Activated T-cell treated with anti-CD3 and anti-CD28 coated beads for 4 hours (primary cell): ENCODE measurements at regions not wholly inside any gene's neighbourhood (a gene's known extent, or its start where the extent isn't known, plus 50 kb on each side); places are given as distances from the start of the nearest gene placed in this dataset.
"Not testable (repeated sequence)": the region's sequence is repeated elsewhere in the genome, so short reads cannot be mapped to it uniquely, and the experiment has no call there.

Experiments used
- DNase-seq: peaks from one replicate; pipeline ENCODE4 v3.0.0-alpha.2; 2020

DNA sequence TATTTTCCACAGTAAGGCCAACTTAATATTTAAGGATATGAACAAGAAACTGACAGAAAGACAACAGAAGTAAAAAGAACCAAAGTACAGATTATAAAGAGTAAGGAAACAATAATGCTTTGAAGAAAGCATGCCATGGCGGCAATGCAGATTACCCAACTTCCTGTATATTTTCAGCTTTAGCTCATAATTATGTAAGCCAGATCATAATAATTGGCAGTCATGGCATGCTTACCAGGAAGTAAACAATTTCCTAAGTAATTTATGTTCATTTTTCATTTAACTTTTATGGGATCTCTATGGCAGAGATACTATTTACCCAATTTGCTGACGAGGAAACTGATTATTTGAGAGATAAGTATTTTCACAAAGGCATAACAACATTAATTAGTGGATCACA, 988.7 kb downstream of the HACE1 start:
- DNase-seq, result no peak

- DNase-seq, result no peak
Observed at GRCh38 chr6:103862297-103862696, 997.4 kb downstream of the HACE1 start.

GRCh38 chr6:103858003-103858402, 1001.7 kb downstream of the HACE1 start:
- no peak for DNase-seq

GRCh38 chr6:103855750-103856149, 1004.0 kb downstream of the HACE1 start:
- no peak for DNase-seq

DNA sequence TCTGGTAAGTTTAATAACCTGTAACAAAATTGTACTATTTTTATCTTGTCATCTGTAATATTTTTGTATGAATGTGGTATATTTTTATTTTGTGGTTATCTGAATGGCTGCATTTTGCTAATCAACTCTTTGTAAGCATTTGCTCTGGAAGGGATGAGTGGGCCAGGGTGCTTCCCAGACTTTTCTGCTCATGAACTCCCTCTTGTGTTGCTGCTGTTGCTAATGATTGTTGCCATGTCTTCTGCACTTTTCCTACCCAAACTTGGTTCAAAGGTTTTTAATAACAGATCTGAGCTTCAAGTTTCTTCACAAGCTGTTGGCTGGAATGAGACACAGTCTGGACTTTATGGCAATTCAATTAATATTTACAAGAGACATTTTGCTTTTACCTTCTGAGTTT, 1005.7 kb downstream of the HACE1 start:
- DNase-seq, result no peak

DNA sequence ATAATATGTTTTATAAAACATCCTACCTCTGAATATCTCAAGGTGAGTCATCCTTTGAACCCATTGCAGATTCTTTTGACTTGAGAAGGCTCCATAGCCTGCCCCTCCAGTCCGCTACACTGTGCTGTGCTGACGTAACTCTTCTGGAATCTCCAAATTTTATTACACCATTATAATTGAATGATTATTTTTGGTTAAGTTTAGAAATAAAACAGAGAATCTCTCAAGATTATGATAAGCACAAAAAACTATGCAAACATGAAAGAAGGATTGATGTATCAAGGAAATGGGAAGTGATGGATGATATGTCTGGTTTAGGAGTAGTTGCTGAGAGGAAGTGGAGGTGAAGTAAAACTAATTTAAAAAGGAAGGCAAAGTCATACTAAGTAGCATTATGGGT, 1021.3 kb downstream of the HACE1 start:
- no peak for DNase-seq

DNA sequence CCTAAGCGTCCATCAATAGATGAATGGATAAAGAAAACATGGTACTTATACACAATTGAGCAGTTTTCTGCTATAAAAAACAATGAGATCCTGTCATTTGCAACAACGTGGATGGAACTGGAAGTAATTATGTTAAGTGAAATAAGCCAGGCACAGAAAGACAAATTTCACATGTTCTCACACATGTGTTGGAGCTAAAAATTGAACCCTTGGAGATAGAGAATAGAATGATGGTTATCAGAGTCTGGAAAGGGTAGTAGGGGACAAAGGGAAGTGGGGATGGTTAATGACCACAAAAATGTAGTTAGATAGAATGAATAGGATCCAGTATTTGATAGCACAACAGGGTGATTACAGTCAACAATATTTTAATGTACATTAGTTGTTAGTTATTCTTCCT, 1033.5 kb downstream of the HACE1 start:
- no peak for DNase-seq

DNA sequence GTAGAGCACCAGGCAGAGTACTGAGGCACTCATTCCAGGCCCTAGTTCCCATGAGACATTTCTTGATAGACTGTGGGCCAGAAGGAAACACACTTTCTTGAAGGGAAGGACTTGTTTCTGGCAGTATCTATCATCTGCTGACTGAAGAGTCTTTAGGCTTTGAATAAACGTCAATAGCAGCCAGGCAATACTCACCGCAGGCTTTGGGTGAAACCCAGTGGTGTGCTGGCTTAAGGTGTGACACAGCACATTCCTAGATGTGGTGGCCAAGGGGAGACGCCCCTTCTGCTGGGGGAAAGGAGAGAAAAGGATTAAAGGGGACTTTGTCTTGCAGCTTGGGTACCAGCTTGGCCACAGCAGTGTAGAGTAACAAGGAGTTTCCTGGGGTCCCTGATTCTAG, 1039.6 kb downstream of the HACE1 start:
- no peak for DNase-seq

GRCh38 chr6:103819509-103819908, 1040.2 kb downstream of the HACE1 start:
- no peak for DNase-seq

GRCh38 chr6:103812970-103813369, 1046.7 kb downstream of the HACE1 start:
- no peak for DNase-seq

DNA sequence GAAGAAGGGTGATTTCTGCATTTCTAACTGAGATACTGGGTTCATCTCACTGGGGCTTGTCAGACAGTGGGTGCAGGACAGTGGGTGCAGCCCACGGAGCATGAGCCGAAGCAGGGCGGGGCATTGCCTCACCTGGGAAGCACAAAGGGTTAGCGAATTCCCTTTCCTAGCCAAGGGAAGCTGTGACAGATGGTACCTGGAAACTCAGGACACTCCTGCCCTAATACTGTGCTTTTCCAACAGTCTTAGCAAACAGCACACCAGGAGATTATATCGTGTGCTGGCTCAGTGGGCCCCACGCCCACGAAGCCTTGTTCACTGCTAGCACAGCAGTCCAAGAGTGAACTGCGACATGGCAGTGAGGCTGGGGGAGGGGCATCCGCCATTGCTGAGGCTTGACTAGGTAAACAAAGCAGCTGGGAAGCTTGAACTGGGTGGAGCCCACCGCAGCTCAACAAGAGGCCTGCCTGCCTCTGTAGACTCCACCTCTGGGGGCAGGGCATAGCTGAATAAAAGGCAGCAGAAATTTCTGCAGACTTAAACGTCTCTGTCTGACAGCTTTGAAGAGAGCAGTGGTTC, 1057.7 kb downstream of the HACE1 start:
- not testable (repeated sequence) for DNase-seq

DNA sequence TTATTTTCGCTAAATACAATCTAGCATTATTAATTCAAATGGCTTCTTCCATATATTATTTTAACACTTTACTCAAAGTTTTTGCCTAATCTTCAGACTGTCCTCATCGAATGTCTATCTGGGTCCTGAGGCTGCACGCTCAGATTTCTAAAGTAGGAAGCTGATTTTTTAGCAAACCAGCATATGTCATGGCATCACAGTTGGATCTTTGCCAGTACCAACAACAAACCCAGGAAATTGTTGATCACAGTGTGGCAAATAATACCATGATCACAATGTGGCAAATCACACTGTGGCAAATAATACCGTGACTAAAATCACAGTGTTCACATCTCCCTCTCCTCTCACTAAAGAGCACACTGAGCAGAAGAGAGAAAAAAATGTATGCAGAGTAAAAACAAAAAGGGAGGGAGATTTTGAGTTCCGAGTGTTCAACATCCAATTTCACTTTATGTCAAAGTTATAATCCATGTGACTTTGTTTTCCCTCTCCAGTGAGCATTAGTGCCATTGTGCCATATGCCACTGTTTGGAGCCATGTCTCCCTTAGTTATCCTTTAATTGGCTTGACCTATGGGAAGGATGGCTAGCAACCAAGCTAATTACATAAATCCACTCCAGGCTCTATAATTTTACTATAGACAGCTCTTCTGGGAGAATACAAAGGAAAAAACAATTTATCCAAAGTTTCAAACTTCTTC, 1059.6 kb downstream of the HACE1 start:
- DNase-seq, result no peak

DNA sequence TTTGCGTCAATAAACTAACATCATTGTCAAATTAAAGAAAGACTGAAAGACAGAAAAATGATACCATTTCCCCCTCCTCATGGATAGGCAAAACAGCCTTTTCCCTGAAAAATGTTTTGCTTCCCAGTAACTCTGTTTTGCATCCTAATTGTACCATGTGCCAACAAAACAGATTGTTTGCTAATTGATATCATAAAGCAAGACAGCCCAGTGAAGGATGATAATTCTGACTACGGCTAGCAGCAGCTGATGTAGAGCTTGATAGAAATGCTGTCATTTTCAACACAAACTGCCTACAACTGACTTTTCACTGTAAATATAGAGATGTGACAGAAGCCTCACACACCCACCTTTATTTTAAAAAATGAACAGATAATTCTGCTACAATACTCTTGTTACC, 1061.6 kb downstream of the HACE1 start:
- no peak for DNase-seq

GRCh38 chr6:103797738-103798137, 1062.0 kb downstream of the HACE1 start:
- DNase-seq, result no peak

- DNase-seq, result no peak
Observed at GRCh38 chr6:103791458-103791857, 1068.3 kb downstream of the HACE1 start.

DNA sequence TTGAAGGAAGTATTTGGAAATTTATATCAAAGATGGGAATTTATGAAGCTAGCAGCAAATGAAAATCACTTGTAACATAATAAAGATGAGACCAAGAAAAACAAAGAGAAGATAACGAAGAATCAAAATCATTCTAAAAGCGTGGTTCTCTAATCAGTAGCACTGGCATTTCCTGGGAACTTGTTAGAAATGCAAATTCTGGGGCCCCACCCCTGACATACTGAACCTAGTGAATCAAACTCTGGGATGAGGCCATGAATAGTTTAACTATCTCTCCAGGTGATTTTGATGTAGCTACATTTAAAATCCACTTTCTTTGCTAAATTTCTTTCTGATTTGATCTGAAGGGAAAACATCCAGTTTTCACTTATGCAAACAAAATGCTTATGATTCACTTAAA, 1075.6 kb downstream of the HACE1 start:
- DNase-seq, result no peak

- DNase-seq, result no peak
Observed at GRCh38 chr6:103783329-103783728, 1076.4 kb downstream of the HACE1 start.

GRCh38 chr6:103769431-103769830, 1090.3 kb downstream of the HACE1 start:
- no peak for DNase-seq

DNA sequence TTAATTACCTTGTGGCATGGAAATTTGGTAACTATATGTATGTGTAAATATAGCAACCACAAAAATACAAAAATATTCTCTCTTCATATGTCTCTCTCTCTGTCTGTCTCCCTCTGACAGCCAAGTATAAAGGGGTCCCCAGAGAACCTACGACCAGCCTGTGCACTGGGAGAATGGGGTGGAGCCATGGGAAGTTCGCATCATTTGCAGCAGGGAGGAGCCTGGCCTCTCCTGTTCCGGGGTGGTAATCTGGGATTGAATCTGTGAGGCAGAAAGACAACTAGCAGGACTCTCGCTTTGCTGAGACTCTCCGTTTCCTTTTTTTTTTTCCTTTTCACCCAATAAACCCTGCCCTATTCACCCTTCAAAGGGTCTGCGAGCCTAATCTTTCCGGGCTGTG, 1109.1 kb downstream of the HACE1 start:
- DNase-seq, result no peak

DNA sequence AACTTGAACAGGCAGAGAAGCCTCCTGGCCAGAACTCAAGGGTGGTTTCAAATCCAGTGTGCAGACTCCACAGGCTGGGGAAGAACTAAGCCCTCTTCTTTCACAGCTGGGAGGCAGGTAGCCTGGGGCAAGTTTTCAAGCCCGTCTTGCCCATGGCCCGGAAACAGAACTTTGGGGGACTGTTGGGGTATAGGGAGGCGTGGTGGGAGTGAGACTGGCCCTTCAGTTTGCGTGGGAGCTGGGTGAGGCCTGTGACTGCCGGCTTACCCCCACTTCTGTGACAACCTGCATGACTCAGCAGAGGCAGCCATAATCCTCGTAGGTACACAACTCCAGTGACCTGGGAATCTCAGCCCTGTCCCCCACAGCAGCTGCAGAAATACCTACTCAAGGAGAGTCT, 1125.7 kb downstream of the HACE1 start:
- no peak for DNase-seq

- DNase-seq, result no peak
Observed at GRCh38 chr6:103729658-103730057, 1130.1 kb downstream of the HACE1 start.

GRCh38 chr6:103723438-103724322, 1136.0 kb downstream of the HACE1 start:
- no peak for DNase-seq

DNA sequence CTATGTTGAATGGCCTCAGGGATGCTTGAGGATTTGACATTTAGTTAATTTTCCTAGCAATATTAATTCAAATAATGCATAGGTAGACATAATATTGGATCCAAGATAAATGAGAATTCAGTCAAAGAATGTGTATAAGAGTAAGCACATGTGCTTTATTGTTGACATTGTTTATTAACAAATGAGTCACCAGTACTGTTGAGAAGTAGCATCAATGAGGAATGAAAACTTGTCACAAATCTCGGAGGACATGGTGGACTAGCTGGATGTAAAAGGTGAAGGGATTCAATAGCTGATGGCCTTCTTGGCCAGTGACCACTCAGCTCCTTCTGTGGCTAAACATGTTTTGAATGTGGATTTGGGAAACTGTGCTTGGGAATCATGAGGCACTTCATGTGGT, 1137.0 kb downstream of the HACE1 start:
- no peak for DNase-seq

DNA sequence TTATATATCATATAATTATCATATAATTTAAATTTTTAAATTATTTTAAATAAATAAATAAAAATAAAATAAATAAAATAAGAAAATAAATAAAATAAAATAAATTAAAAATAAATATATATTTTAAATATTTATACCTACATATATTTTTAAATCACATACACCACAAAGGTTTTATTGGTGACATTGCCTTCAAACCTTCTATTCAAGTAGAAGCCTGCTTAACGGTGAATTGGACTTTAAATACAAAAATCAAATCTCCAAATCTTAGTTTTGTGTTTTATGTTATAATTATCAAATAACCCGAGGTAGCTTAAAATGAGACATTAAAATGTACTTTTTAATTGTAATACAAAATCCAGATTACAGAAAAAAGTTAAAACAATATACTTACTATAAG, 1137.8 kb downstream of the HACE1 start:
- no peak for DNase-seq
